A673 (cell line): ENCODE measurements at regions not wholly inside any gene's neighbourhood (a gene's known extent, or its start where the extent isn't known, plus 50 kb on each side); places are given as distances from the start of the nearest gene placed in this dataset.

ENCODE experiments used
- BruUV-seq: library from RNA; stranded (reverse); fragments of 400-500 nt; replicated peaks from 2 replicates; lab custom pipeline; 2021; lab: Mats Ljungman, UMichigan
- CTCF ChIA-PET: fragments of 300-600 bp; sonication (Branson Sonifier 250); formaldehyde crosslinking; loops from one replicate; lab custom pipeline; 2022; ENCODE audit warnings: antibody characterized with exemption; lab: Charles Lee
- POLR2A ChIA-PET: fragments of 300-600 bp; sonication (Branson Sonifier 250); formaldehyde crosslinking; loops from one replicate; lab custom pipeline; 2022; ENCODE audit warnings: antibody characterized with exemption; ENCODE audit not compliant: low non-redundant PET; lab: Charles Lee
- DNase-seq: peaks from one replicate; pipeline ENCODE4 v3.0.0-alpha.2; 2015; ENCODE audit warnings: low spot score
- H3K27ac ChIP-seq: fragments of 200-600 bp; sonication (generic); 2 replicates; pipeline ENCODE4 v1.5.1; 2016; ENCODE audit warnings: mixed run types, low read depth, mild to moderate bottlenecking, mixed read lengths, antibody characterized with exemption, low read length; ENCODE audit not compliant: poor library complexity, severe bottlenecking
- H3K27me3 ChIP-seq: fragments of 200-600 bp; sonication (generic); replicated peaks from 2 replicates; pipeline ENCODE4 v1.6.1; 2017; ENCODE audit warnings: mixed run types, low read depth, mild to moderate bottlenecking, mixed read lengths, antibody characterized with exemption, low read length; ENCODE audit not compliant: insufficient read depth, poor library complexity
- H3K36me3 ChIP-seq: fragments of 200-600 bp; sonication (generic); 2 replicates; pipeline ENCODE4 v1.6.1; 2016; ENCODE audit warnings: mixed run types, mild to moderate bottlenecking, mixed read lengths, antibody characterized with exemption, low read length; ENCODE audit not compliant: insufficient read depth, poor library complexity, severe bottlenecking
- H3K4me1 ChIP-seq: fragments of 200-600 bp; sonication (generic); 2 replicates; pipeline ENCODE4 v1.6.1; 2017; ENCODE audit warnings: mixed run types, mild to moderate bottlenecking, mixed read lengths, antibody characterized with exemption, low read length; ENCODE audit not compliant: insufficient read depth, poor library complexity, severe bottlenecking
- H3K4me3 ChIP-seq: fragments of 200-600 bp; sonication (generic); 2 replicates; pipeline ENCODE4 v1.5.1; 2016; ENCODE audit warnings: low read depth, mixed run types, mild to moderate bottlenecking, mixed read lengths, low read length; ENCODE audit not compliant: poor library complexity, severe bottlenecking
- H3K9me3 ChIP-seq: fragments of 200-600 bp; sonication (generic); 2 replicates; pipeline ENCODE4 v1.6.1; 2016; ENCODE audit warnings: mixed run types, low read depth, mild to moderate bottlenecking, mixed read lengths, antibody characterized with exemption, low read length; ENCODE audit not compliant: poor library complexity, severe bottlenecking
- EZH2 ChIP-seq: fragments of 200-600 bp; sonication (generic); IDR thresholded peaks from 2 replicates; pipeline ENCODE4 v1.6.1; 2017; ENCODE audit warnings: borderline replicate concordance, low read depth, mild to moderate bottlenecking, mixed read lengths, antibody characterized with exemption, low read length; ENCODE audit not compliant: poor library complexity, severe bottlenecking
- intact Hi-C: fragments of 100-400 bp; cut with micrococcal nuclease; formaldehyde crosslinking; loops from one replicate; pipeline ENCODE4 v1.10.0; 2022; ENCODE audit not compliant: unreplicated experiment
- TF ChIP-seq, protein P1 (sequence below): fragments of 300-800, 200-600 bp; sonication (generic); conservative IDR thresholded peaks from 2 replicates; pipeline ENCODE4 v1.5.1; 2017; ENCODE audit warnings: low read depth, mild to moderate bottlenecking, antibody characterized with exemption, low read length, moderate library complexity, mixed read lengths

DNA sequence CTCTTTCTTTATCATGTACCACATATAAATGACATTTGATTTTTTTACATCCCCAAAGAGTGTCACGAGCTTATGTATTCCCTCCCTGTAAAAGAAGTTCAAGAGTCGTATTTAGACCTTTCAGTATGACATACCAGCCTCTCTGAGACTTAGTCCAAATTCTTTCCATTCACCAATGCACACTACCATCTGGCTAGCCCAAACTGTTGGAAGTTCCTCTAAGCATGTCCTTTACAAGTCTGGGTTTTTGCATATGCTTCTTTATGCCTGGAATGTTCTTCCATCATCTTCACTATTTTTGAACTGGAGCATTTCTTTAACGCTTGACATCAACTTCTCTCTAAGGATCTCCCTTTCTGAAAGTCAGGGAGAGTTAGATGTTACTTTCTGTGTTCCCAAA, 68.5 kb upstream of the RGS6 start:
- CTCF ChIA-PET: no interaction called here
- no TSS peak for BruUV-seq

More for the DNA sequence above, 68.5 kb upstream of the RGS6 start:
- POLR2A ChIA-PET: no interaction called here
- no peak for DNase-seq
- Histone ChIP-seq H3K36me3 (no peaks in the 10 kb centered on the region), H3K27me3 (peaks cover 10% of the 10 kb centered on the region), H3K27ac (no peak overlapping the region), H3K9me3 (no peaks in the 10 kb centered on the region), H3K4me3 (no peak overlapping the region), H3K4me1 (no peaks in the 10 kb centered on the region)
- intact Hi-C loops: no loop called here
- TF ChIP-seq, protein P1, sequence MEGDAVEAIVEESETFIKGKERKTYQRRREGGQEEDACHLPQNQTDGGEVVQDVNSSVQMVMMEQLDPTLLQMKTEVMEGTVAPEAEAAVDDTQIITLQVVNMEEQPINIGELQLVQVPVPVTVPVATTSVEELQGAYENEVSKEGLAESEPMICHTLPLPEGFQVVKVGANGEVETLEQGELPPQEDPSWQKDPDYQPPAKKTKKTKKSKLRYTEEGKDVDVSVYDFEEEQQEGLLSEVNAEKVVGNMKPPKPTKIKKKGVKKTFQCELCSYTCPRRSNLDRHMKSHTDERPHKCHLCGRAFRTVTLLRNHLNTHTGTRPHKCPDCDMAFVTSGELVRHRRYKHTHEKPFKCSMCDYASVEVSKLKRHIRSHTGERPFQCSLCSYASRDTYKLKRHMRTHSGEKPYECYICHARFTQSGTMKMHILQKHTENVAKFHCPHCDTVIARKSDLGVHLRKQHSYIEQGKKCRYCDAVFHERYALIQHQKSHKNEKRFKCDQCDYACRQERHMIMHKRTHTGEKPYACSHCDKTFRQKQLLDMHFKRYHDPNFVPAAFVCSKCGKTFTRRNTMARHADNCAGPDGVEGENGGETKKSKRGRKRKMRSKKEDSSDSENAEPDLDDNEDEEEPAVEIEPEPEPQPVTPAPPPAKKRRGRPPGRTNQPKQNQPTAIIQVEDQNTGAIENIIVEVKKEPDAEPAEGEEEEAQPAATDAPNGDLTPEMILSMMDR: no peak
- no peak for TF ChIP-seq EZH2
